OCI-LY3 (cell line): ENCODE measurements at regions not wholly inside any gene's neighbourhood (a gene's known extent, or its start where the extent isn't known, plus 50 kb on each side); places are given as distances from the start of the nearest gene placed in this dataset.

Source experiments
- EZH2phosphoT487 ChIP-seq: fragments of 200-600 bp; shearing (Covaris generic); IDR thresholded peaks from 2 replicates; pipeline ENCODE4 v1.6.1; 2018; ENCODE audit warnings: antibody characterized with exemption, mixed run types, low read depth
- TF ChIP-seq, protein P1 (sequence below): fragments of 200-600, 300-600 bp; sonication (generic); IDR thresholded peaks from 2 replicates; pipeline ENCODE4 v1.5.1; 2014; ENCODE audit warnings: antibody characterized with exemption, low read length, low read depth

DNA sequence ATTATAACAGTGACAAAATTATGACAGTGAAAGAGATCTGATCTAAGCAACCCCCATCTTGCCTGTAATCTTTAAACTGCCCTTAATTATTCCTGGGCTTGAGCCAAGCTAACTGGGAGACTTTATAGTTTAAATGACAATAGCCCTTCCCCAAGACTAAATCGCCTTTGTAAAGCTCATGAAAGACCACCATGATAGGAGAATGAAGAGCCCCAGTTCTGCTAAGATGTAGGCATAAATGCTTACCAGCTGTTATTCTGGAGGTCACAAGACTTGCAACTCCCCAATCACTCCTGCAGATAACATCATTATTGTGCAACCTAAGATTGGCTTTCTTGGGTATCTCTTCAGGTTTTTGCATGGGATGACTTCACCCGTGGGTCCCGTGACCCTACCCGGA is 599.7 kb downstream of the KCNH5 start:
- no peak for TF ChIP-seq EZH2phosphoT487
- TF ChIP-seq, protein P1, sequence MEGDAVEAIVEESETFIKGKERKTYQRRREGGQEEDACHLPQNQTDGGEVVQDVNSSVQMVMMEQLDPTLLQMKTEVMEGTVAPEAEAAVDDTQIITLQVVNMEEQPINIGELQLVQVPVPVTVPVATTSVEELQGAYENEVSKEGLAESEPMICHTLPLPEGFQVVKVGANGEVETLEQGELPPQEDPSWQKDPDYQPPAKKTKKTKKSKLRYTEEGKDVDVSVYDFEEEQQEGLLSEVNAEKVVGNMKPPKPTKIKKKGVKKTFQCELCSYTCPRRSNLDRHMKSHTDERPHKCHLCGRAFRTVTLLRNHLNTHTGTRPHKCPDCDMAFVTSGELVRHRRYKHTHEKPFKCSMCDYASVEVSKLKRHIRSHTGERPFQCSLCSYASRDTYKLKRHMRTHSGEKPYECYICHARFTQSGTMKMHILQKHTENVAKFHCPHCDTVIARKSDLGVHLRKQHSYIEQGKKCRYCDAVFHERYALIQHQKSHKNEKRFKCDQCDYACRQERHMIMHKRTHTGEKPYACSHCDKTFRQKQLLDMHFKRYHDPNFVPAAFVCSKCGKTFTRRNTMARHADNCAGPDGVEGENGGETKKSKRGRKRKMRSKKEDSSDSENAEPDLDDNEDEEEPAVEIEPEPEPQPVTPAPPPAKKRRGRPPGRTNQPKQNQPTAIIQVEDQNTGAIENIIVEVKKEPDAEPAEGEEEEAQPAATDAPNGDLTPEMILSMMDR = no peak
